NCI-H446 (cell line): ENCODE measurements at regions not wholly inside any gene's neighbourhood (a gene's known extent, or its start where the extent isn't known, plus 50 kb on each side); places are given as distances from the start of the nearest gene placed in this dataset.
"Not testable (repeated sequence)": the region's sequence is repeated elsewhere in the genome, so short reads cannot be mapped to it uniquely, and the experiment has no call there.

Experiments
- DNase-seq, 2 experiments: peaks; one replicate each; lab custom pipeline; 2025; lab: John Stamatoyannopoulos, UW

GRCh38 chr2:145800151-145801091 lies 1280.5 kb upstream of the ZEB2 start:
- peak; percentile 54 to 79 for DNase-seq

DNA sequence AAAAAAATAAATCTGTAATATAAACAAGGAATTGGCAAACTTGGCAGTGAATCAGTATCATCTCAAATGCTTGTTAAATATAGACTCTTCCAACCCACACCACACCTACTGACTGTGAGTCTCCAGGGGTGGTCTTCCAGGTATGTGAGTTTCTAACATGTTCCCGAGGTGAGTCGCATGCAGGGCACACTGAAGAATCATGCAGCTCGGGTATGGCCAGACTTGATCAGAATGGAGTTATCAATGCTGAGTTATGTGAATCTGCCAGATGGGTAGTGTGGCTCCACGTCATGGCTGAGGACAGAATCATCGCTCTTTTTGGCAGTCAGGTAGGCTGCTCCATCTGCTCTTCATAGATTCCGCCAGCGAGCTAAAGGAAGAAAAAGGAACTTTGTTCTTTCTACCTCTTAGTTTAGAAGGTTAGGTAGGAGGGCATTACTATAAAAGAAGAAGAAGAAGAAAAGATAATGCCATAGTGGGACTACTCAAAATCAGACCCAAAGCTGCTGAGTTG lies 1279.7 kb upstream of the ZEB2 start:
- peak; percentile 65 to 90 for DNase-seq

DNA sequence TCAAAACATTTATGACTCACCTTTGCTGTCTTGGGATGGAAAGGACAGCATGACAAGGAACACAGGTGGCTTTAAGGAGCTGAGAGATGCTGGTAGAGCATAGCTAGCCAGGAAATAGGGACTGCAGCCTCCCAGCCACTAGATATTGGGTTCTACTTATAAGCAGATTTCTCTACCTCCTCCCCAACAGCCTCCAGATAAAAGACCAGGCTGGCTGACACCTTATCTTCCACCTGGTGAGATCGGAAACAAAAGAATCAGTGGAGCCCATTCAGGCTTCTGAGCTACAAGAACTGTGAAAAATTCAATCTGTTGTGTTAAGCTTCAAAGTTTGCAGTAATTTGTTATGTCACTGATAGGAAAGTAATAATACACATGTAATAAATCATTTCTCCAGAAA lies 1278.5 kb upstream of the ZEB2 start:
- no peak for DNase-seq

- DNase-seq = no peak
Observed at GRCh38 chr2:145797692-145798091, 1277.8 kb upstream of the ZEB2 start.

DNA sequence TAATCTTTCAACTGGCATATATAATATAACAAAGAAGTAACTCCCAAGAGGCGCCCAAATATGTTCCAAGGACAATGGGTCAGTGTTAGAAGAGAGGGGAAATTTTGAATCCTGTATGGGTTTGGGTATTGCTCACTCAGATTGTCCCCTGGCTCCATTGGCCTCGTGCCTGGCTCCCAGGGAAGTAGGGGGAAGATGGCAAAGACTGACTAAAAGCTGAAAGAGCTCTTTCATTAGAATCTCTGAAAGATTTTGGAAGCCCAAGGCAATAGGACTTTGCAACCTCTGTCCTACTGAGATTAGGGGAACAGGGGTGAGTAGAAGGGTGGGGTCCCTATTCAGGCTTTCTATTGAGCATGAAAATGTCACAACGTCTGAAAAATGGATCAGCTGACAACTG lies 1272.8 kb upstream of the ZEB2 start:
- no peak for DNase-seq

GRCh38 chr2:145789636-145790035 lies 1269.7 kb upstream of the ZEB2 start:
- DNase-seq = no peak

DNA sequence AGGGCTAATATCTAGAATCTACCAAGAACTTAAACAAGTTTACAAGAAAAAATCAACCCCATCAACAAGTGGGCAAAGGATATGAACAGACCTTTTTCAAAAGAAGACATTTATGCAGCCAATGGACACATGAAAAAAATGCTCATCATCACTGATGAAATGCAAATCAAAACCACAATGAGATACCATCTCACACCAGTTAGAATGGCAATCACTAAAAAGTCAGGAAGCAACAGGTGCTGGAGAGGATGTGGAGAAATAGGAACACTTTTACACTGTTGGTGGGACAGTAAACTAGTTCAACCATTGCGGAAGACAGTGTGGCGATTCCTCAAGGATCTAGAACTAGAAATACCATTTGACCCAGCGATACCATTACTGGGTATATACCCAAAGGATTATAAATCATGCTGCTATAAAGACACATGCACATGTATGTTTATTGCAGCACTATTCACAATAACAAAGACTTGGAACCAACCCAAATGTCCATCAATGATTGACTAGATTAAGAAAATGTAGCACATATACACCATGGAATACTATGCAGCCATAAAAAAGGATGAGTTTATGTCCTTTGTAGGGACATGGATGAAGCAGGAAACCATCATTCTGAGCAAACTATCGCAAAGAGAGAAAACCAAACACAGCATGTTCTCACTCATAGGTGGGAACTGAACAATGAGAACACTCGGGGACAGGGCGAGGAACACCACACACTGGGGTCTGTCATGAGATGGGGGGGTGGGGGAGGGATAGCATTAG lies 1267.9 kb upstream of the ZEB2 start:
- not testable (repeated sequence) for DNase-seq

DNA sequence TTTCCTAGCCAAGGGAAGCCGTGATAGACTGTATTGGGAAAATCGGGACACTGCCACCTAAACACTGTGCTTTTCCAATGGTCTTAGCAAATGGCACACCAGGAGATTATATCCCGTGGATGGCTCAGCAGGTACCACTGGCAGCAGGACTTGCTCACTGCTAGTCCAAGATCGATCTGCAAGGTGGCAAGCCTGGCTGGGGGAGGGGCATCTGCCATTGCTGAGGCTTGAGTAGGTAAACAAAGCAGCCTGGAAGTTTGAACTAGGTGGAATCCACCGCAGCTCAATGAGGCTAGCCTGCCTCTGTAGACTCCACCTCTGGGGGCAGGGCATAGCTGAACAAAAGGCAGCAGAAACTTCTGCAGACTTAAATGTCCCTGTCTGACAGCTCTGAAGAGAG lies 1262.7 kb upstream of the ZEB2 start:
- not testable (repeated sequence) for DNase-seq

DNA sequence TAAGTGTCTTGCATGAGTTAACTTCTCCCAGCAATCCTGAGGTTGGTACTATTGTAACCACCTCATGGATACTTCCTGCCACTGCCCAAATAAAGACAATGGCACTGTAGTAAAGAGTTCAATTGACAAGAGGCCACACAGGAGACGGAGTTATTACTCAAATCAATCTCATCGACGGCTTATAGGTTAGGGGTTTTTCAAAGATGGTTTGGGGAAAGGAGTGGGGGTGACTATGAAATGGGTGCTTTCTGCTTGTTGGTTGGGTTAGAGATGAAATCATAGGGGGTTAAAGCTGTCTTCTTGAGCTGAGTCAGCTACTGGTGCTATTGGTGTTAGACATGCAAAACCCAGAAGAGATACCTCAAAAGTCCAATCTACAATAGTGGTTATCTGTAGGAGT lies 1258.0 kb upstream of the ZEB2 start:
- DNase-seq = no peak

GRCh38 chr2:145777297-145777696 lies 1257.4 kb upstream of the ZEB2 start:
- no peak for DNase-seq

- DNase-seq = no peak
Observed at GRCh38 chr2:145775591-145775990, 1255.7 kb upstream of the ZEB2 start.

GRCh38 chr2:145771525-145771924 lies 1251.6 kb upstream of the ZEB2 start:
- DNase-seq = no peak

- DNase-seq = peak in 1 of 2 experiments; percentile 18
Observed at GRCh38 chr2:145769011-145769716, 1249.2 kb upstream of the ZEB2 start.

DNA sequence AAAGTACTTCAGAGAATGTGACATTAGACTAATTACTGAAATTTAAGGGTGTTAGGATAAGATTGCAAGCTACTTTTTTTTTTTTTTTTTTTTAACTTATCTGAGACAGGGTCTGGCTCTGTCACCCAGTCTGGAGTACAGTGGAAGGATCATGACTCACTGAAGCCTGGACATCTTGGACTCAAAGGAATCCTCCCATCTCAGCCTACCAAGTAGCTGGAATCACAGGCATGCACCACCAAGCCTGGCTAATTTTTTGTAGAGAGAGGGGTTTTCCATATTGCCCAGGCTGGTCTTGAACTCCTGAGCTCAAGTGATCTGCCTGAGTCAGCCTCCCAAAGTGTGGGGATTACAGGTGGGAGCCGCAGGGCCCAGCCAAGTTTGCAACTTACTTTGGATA lies 1246.0 kb upstream of the ZEB2 start:
- no peak for DNase-seq

GRCh38 chr2:145764631-145765030 lies 1244.7 kb upstream of the ZEB2 start:
- DNase-seq = peak; percentile 87 to 95

- peak; percentile 22 to 32 for DNase-seq
Observed at GRCh38 chr2:145760781-145761649, 1241.1 kb upstream of the ZEB2 start.

GRCh38 chr2:145759228-145759915 lies 1239.5 kb upstream of the ZEB2 start:
- no peak for DNase-seq

GRCh38 chr2:145757503-145758246 lies 1237.8 kb upstream of the ZEB2 start:
- DNase-seq = no peak

DNA sequence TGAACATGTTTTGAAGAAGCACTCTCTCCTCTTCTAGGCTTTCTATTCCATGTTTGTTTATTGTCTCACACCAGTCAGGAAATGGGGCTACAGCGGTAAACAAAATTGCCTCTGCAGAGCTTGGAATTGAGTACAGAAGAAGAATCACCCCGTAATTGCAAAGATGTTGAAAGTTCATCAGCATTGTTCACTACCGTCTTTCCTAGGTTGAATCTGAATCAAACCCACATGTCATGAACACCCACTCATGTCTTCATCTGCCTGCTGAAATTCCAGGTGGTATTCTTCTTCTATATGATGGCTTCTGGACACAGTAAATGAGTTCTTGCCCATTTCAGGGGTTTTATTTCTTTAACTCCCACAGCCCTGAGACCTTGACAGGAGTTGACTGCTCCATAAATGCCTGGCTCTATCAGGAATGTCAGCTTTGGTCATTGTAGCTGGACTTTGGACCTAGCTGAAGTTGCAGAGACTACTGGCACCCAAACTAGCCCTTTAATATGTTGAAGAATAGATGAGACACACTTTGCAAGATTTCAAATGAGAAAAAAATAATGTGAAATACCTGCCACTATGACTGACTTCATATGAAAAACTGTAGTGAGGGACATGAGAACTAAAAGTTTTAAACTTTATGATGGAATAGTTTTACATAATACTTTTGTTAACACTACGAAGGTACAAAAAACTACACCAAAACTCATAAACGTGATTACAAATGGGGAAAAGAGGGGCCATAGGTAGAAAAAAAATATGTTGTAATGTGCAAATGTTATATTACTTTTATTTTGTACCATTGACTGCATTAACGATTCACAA lies 1235.3 kb upstream of the ZEB2 start:
- no peak for DNase-seq
